H9 (cell line): ENCODE measurements at regions not wholly inside any gene's neighbourhood (a gene's known extent, or its start where the extent isn't known, plus 50 kb on each side); places are given as distances from the start of the nearest gene placed in this dataset.
A peak's percentile ranks its signal among the peaks of the same experiment; 100 is the strongest.

ENCODE experiments used
- DNase-seq: peaks from one replicate; pipeline ENCODE4 v3.0.0-alpha.2; 2017
- H2AFZ ChIP-seq: one replicate; pipeline ENCODE4 v1.6.1; 2013; ENCODE audit warnings: mild to moderate bottlenecking, low read length, control low read depth, moderate library complexity
- H2AK5ac ChIP-seq: 2 replicates; pipeline ENCODE4 v1.6.1; 2013; ENCODE audit warnings: low read length, control low read depth, mixed read lengths; ENCODE audit not compliant: insufficient read length
- H2BK120ac ChIP-seq: one replicate; pipeline ENCODE4 v1.6.1; 2013; ENCODE audit warnings: low read depth, mild to moderate bottlenecking, low read length, control low read depth, inconsistent platforms; ENCODE audit not compliant: poor library complexity, severe bottlenecking
- H2BK12ac ChIP-seq: 2 replicates; pipeline ENCODE4 v1.6.1; 2013; ENCODE audit warnings: low read length, control low read depth, mixed read lengths, low read depth; ENCODE audit not compliant: insufficient read length
- H2BK15ac ChIP-seq: 2 replicates; pipeline ENCODE4 v1.6.1; 2013; ENCODE audit warnings: low read depth, low read length, control low read depth
- H2BK20ac ChIP-seq: one replicate; pipeline ENCODE4 v1.6.1; 2013; ENCODE audit warnings: low read depth, mild to moderate bottlenecking, low read length, control low read depth, inconsistent platforms; ENCODE audit not compliant: poor library complexity, severe bottlenecking
- H2BK5ac ChIP-seq: 2 replicates; pipeline ENCODE4 v1.6.1; 2013; ENCODE audit warnings: low read length, control low read depth, mixed read lengths; ENCODE audit not compliant: insufficient read length
- H3K14ac ChIP-seq: 2 replicates; pipeline ENCODE4 v1.6.1; 2013; ENCODE audit warnings: low read length, control low read depth; ENCODE audit not compliant: insufficient read depth
- H3K18ac ChIP-seq: 2 replicates; pipeline ENCODE4 v1.6.1; 2013; ENCODE audit warnings: low read depth, mild to moderate bottlenecking, mixed read lengths, low read length, control low read depth; ENCODE audit not compliant: insufficient read length
- H3K23ac ChIP-seq: 2 replicates; pipeline ENCODE4 v1.6.1; 2013; ENCODE audit warnings: low read length, control low read depth, mixed read lengths, low read depth; ENCODE audit not compliant: insufficient read length
- H3K23me2 ChIP-seq: 2 replicates; pipeline ENCODE4 v1.6.1; 2013; ENCODE audit warnings: low read depth, mild to moderate bottlenecking, mixed read lengths, low read length, control low read depth; ENCODE audit not compliant: insufficient read length, poor library complexity, severe bottlenecking
- H3K27ac ChIP-seq: 2 replicates; pipeline ENCODE4 v1.5.1; 2013; ENCODE audit warnings: low read length, control low read depth, mixed read lengths, low read depth; ENCODE audit not compliant: insufficient read length
- H3K27me3 ChIP-seq: 2 replicates; pipeline ENCODE4 v1.6.1; 2013; ENCODE audit warnings: low read length, control low read depth, inconsistent platforms; ENCODE audit not compliant: insufficient read depth
- H3K4ac ChIP-seq: 2 replicates; pipeline ENCODE4 v1.6.1; 2013; ENCODE audit warnings: low read depth, mild to moderate bottlenecking, control low read depth, inconsistent platforms, low read length, moderate library complexity
- H3K4me1 ChIP-seq: 2 replicates; pipeline ENCODE4 v1.6.1; 2013; ENCODE audit warnings: low read length, control low read depth, inconsistent platforms; ENCODE audit not compliant: insufficient read depth
- H3K4me2 ChIP-seq: 2 replicates; pipeline ENCODE4 v1.6.1; 2013; ENCODE audit warnings: low read length, control low read depth, mixed read lengths; ENCODE audit not compliant: insufficient read length, insufficient read depth
- H3K56ac ChIP-seq: 2 replicates; pipeline ENCODE4 v1.6.1; 2013; ENCODE audit warnings: low read depth, mild to moderate bottlenecking, mixed read lengths, low read length, control low read depth; ENCODE audit not compliant: insufficient read length
- H3K79me1 ChIP-seq: 2 replicates; pipeline ENCODE4 v1.6.1; 2013; ENCODE audit warnings: low read depth, mild to moderate bottlenecking, moderate library complexity, low read length, control low read depth, inconsistent platforms; ENCODE audit not compliant: insufficient read depth, poor library complexity, severe bottlenecking
- H3K79me2 ChIP-seq: 2 replicates; pipeline ENCODE4 v1.6.1; 2013; ENCODE audit warnings: low read length, control low read depth, inconsistent platforms; ENCODE audit not compliant: insufficient read depth
- H3K9ac ChIP-seq: 2 replicates; pipeline ENCODE4 v1.6.1; 2013; ENCODE audit warnings: low read length, control low read depth, mixed read lengths; ENCODE audit not compliant: insufficient read length; ENCODE audit errors: extremely low read depth
- H3K9me3 ChIP-seq: one replicate; pipeline ENCODE4 v1.6.1; 2013; ENCODE audit warnings: low read depth, low read length, inconsistent platforms; ENCODE audit not compliant: control insufficient read depth
- H3T11ph ChIP-seq: one replicate; pipeline ENCODE4 v1.6.1; 2013; ENCODE audit warnings: mild to moderate bottlenecking, low read length, control low read depth, inconsistent platforms
- H4K20me1 ChIP-seq: one replicate; pipeline ENCODE4 v1.6.1; 2013; ENCODE audit not compliant: control insufficient read depth, insufficient read length, insufficient read depth
- H4K5ac ChIP-seq: 2 replicates; pipeline ENCODE4 v1.6.1; 2013; ENCODE audit warnings: low read depth, mild to moderate bottlenecking, mixed read lengths, low read length, control low read depth; ENCODE audit not compliant: insufficient read length
- H4K8ac ChIP-seq: replicated peaks from 2 replicates; pipeline ENCODE4 v1.6.1; 2013; ENCODE audit warnings: low read length, control low read depth, mixed read lengths, low read depth; ENCODE audit not compliant: insufficient read length
- H4K91ac ChIP-seq: 2 replicates; pipeline ENCODE4 v1.6.1; 2013; ENCODE audit warnings: low read depth, mild to moderate bottlenecking, moderate library complexity, mixed read lengths, low read length, control low read depth; ENCODE audit not compliant: insufficient read length
- H3K27ac Mint-ChIP-seq, 3 experiments: 2 replicates in 2 of 3; 3 replicates in 1 of 3; pipeline ENCODE4 v1.8.0; 2020 to 2021; ENCODE audit warnings: mixed read lengths in 3 of 3, mild to moderate bottlenecking in 1 of 3, moderate library complexity in 1 of 3
- H3K27me3 Mint-ChIP-seq: 2 replicates; pipeline ENCODE4 v1.8.0; 2021; ENCODE audit warnings: low read depth, mild to moderate bottlenecking, moderate library complexity, mixed read lengths
- H3K36me3 Mint-ChIP-seq, 3 experiments: 2 replicates in 2 of 3; 3 replicates in 1 of 3; pipeline ENCODE4 v1.8.0; 2020 to 2021; ENCODE audit warnings: low read depth in 3 of 3, mixed read lengths in 3 of 3; ENCODE audit not compliant: insufficient read depth in 1 of 3
- H3K4me1 Mint-ChIP-seq, 2 experiments: 2 replicates each; pipeline ENCODE4 v1.8.0; 2020; ENCODE audit warnings: mixed read lengths in 2 of 2
- H3K4me3 Mint-ChIP-seq, 2 experiments: 2 replicates in 1 of 2; 3 replicates in 1 of 2; pipeline ENCODE4 v1.8.0; 2020 to 2021; ENCODE audit warnings: mild to moderate bottlenecking in 2 of 2, mixed read lengths in 2 of 2, moderate library complexity in 1 of 2
- H3K9me3 Mint-ChIP-seq, 2 experiments: 2 replicates in 1 of 2; 3 replicates in 1 of 2; pipeline ENCODE4 v1.8.0; 2020; ENCODE audit warnings: mild to moderate bottlenecking in 2 of 2, mixed read lengths in 2 of 2, moderate library complexity in 1 of 2
- WGBS: extraction: QIAGEN DNeasy Blood & Tissue Kit; methylation state at CpG from one replicate; pipeline ENCODE4 v1.1.7; 2013; ENCODE audit warnings: missing lambda C conversion rate, low lambda C conversion rate, mixed read lengths; ENCODE audit not compliant: insufficient read length; ENCODE audit errors: extremely low coverage; 5-methylcytosine and 5-hydroxymethylcytosine counted together
- TF ChIP-seq, protein P1 (sequence below): fragments of 200-600 bp; sonication (generic); conservative IDR thresholded peaks from 3 replicates; pipeline ENCODE4 v1.8.0; 2021; ENCODE audit warnings: antibody characterized with exemption, mild to moderate bottlenecking

DNA sequence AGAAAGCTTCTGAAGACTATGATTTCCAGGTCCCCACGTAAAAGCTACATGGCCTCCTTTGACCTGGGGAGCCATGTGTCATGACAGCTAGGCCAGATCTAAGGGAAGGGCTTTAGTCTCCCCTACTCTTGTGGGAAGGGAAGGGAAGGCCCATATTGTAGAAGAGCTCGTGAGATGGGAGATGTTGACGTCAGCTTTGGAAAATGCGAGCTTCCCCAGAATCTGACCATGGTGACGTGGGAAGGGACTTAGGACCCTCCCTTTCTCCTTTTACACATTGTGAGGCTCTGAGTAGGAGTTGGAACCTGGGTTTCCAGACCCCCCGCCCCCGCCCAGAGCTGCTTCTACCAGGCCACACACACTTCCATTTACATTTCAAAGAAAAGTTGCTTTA lies 165.5 kb downstream of the SYK start:
- Histone ChIP-seq H2BK12ac (no peak overlapping the region), H2AFZ (no peak overlapping the region)

More for the DNA sequence above, 165.5 kb downstream of the SYK start:
- no peak overlapping the region for H4K8ac ChIP-seq
- no peak overlapping the region for H3K4me2 ChIP-seq
- H4K20me1 ChIP-seq = no peaks in the 10 kb centered on the region
- H3K27ac ChIP-seq = no peak overlapping the region
- H3K79me2 ChIP-seq = no peaks in the 10 kb centered on the region
- H4K5ac ChIP-seq = no peak overlapping the region
- H2BK20ac ChIP-seq = no peak overlapping the region
- Mint-ChIP-seq H3K9me3 (no peaks in the 10 kb centered on the region), H3K4me3 (no peak overlapping the region), H3K27ac (peak overlapping the region in 2 of 3 experiments; percentile 71 to 86; a peak in 2 of 7 replicates), H3K36me3 (no peaks in the 10 kb centered on the region), H3K27me3 (peaks cover 6% of the 10 kb centered on the region; the same call in 1 of the 2 replicates), H3K4me1 (peaks cover 39 to 54% of the 10 kb centered on the region in 2 experiments)
- no CpG with 5 or more reads among the region's 7 CpGs for WGBS
- H3K4me1 ChIP-seq = peaks cover 7% of the 10 kb centered on the region; the same call in 1 of the 2 replicates
- no peaks in the 10 kb centered on the region for H3K27me3 ChIP-seq
- no peak overlapping the region for H4K91ac ChIP-seq
- no peaks in the 10 kb centered on the region for H3K9me3 ChIP-seq
- no peak overlapping the region for H3K23ac ChIP-seq
- H3K4ac ChIP-seq = no peak overlapping the region
- TF ChIP-seq, protein P1, sequence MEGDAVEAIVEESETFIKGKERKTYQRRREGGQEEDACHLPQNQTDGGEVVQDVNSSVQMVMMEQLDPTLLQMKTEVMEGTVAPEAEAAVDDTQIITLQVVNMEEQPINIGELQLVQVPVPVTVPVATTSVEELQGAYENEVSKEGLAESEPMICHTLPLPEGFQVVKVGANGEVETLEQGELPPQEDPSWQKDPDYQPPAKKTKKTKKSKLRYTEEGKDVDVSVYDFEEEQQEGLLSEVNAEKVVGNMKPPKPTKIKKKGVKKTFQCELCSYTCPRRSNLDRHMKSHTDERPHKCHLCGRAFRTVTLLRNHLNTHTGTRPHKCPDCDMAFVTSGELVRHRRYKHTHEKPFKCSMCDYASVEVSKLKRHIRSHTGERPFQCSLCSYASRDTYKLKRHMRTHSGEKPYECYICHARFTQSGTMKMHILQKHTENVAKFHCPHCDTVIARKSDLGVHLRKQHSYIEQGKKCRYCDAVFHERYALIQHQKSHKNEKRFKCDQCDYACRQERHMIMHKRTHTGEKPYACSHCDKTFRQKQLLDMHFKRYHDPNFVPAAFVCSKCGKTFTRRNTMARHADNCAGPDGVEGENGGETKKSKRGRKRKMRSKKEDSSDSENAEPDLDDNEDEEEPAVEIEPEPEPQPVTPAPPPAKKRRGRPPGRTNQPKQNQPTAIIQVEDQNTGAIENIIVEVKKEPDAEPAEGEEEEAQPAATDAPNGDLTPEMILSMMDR = no peak
- no peak overlapping the region for H3K56ac ChIP-seq
- H2BK5ac ChIP-seq = no peak overlapping the region
- H2AK5ac ChIP-seq = no peak overlapping the region
- DNase-seq = no peak
- no peak overlapping the region for H2BK15ac ChIP-seq
- no peak overlapping the region for H3K14ac ChIP-seq
- H3K23me2 ChIP-seq = no peaks in the 10 kb centered on the region
- no peak overlapping the region for H2BK120ac ChIP-seq
- H3K18ac ChIP-seq = peak overlapping the region; percentile 21
- H3T11ph ChIP-seq = no peak overlapping the region
- no peak overlapping the region for H3K9ac ChIP-seq
- no peaks in the 10 kb centered on the region for H3K79me1 ChIP-seq
